ENCODE measurements at regions not wholly inside any gene's neighbourhood (a gene's known extent, or its start where the extent isn't known, plus 50 kb on each side); places are given as distances from the start of the nearest gene placed in this dataset.
A peak's percentile ranks its signal among the peaks of the same experiment; 100 is the strongest.

DNA sequence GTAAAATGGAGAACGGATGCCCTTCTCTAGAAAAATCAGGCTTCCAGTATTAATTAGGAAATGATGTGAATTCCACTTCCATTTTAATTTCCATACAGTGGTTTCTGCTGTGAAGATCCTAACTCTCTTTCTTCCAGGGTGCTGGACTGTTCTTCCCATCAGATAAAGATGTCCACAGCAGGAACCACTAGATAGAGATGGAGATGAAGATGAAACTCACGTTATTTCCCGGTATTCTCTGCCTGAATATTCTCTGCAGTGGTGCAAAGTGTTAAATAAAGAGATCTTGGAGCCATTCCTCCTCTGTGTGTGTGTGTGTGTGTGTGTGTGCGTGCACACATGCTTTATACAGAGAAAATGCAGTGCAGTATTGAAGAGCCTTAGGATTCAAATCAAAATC, 727.5 kb downstream of the KCNJ2 start:
- H3K27ac Mint-ChIP-seq = no peak overlapping the region
- no peaks in the 10 kb centered on the region for H3K27me3 Mint-ChIP-seq (ENCODE audit: low read depth)
- H3K4me1 Mint-ChIP-seq = peaks cover 2% of the 10 kb centered on the region
- peaks cover 5% of the 10 kb centered on the region for H3K36me3 Mint-ChIP-seq
- no peak for DNase-seq (ENCODE audit: low spot score in 2 of 2, unreplicated experiment in 2 of 2)
- no peak overlapping the region for H3K4me3 Mint-ChIP-seq
- TF ChIP-seq, protein P1, sequence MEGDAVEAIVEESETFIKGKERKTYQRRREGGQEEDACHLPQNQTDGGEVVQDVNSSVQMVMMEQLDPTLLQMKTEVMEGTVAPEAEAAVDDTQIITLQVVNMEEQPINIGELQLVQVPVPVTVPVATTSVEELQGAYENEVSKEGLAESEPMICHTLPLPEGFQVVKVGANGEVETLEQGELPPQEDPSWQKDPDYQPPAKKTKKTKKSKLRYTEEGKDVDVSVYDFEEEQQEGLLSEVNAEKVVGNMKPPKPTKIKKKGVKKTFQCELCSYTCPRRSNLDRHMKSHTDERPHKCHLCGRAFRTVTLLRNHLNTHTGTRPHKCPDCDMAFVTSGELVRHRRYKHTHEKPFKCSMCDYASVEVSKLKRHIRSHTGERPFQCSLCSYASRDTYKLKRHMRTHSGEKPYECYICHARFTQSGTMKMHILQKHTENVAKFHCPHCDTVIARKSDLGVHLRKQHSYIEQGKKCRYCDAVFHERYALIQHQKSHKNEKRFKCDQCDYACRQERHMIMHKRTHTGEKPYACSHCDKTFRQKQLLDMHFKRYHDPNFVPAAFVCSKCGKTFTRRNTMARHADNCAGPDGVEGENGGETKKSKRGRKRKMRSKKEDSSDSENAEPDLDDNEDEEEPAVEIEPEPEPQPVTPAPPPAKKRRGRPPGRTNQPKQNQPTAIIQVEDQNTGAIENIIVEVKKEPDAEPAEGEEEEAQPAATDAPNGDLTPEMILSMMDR (IDR thresholded peaks at IDR 0.05; ENCODE audit: unreplicated experiment) = no peak
- peaks cover 29% of the 10 kb centered on the region for H3K9me3 Mint-ChIP-seq

DNA sequence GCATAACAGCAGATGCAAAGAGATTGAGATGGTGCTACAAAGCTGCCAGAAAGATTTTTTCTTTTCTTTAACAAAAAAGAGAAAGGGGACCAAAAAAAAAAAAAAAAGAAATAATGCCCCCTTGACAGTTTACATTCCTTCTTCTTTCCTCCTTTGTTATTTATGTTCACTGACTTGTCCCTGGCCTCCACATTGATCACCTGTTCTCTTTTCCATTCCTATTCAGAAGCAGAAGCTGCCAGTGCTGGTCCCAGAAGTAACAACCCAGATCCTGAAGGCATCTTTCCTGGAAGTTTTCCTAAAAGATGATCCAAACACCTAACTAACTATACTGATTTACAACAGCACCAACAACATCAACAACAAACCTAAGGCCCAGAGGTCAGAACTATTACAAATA, 728.1 kb downstream of the KCNJ2 start:
- TF ChIP-seq, protein P1 (IDR thresholded peaks at IDR 0.05; ENCODE audit: unreplicated experiment) = no peak
- Mint-ChIP-seq H3K4me1 (peaks cover 2% of the 10 kb centered on the region), H3K27me3 (ENCODE audit: low read depth) (no peaks in the 10 kb centered on the region), H3K36me3 (peaks cover 6% of the 10 kb centered on the region), H3K27ac (no peak overlapping the region), H3K9me3 (peaks cover 35% of the 10 kb centered on the region), H3K4me3 (no peak overlapping the region)
- DNase-seq (ENCODE audit: low spot score in 2 of 2, unreplicated experiment in 2 of 2) = no peak

GRCh38 chr17:70901870-70902269, 732.5 kb downstream of the KCNJ2 start:
- TF ChIP-seq, protein P1 (IDR thresholded peaks at IDR 0.05; ENCODE audit: unreplicated experiment) = no peak
- Mint-ChIP-seq H3K27ac (no peak overlapping the region), H3K4me1 (peaks cover 2% of the 10 kb centered on the region), H3K9me3 (peaks cover 28% of the 10 kb centered on the region), H3K36me3 (peaks cover 6% of the 10 kb centered on the region), H3K27me3 (ENCODE audit: low read depth) (no peaks in the 10 kb centered on the region), H3K4me3 (no peak overlapping the region)
- no peak for DNase-seq (ENCODE audit: low spot score in 2 of 2, unreplicated experiment in 2 of 2)

- H3K9me3 Mint-ChIP-seq = peaks cover 24% of the 10 kb centered on the region
- H3K27me3 Mint-ChIP-seq (ENCODE audit: low read depth) = no peaks in the 10 kb centered on the region
- H3K4me3 Mint-ChIP-seq = no peak overlapping the region
- no peak for DNase-seq (ENCODE audit: low spot score in 2 of 2, unreplicated experiment in 2 of 2)
- H3K4me1 Mint-ChIP-seq = no peaks in the 10 kb centered on the region
- H3K27ac Mint-ChIP-seq = no peak overlapping the region
- TF ChIP-seq, protein P1 (IDR thresholded peaks at IDR 0.05; ENCODE audit: unreplicated experiment) = no peak
- H3K36me3 Mint-ChIP-seq = peaks cover 6% of the 10 kb centered on the region
Measured at GRCh38 chr17:70905796-70906195, 736.5 kb downstream of the KCNJ2 start.

- H3K36me3 Mint-ChIP-seq = peaks cover 1% of the 10 kb centered on the region
- peaks cover 22% of the 10 kb centered on the region for H3K9me3 Mint-ChIP-seq
- H3K27me3 Mint-ChIP-seq (ENCODE audit: low read depth) = no peaks in the 10 kb centered on the region
- H3K4me1 Mint-ChIP-seq = no peaks in the 10 kb centered on the region
- TF ChIP-seq, protein P1 (IDR thresholded peaks at IDR 0.05; ENCODE audit: unreplicated experiment) = no peak
- H3K4me3 Mint-ChIP-seq = no peak overlapping the region
- DNase-seq (ENCODE audit: low spot score in 2 of 2, unreplicated experiment in 2 of 2) = no peak
- H3K27ac Mint-ChIP-seq = peak overlapping the region; percentile 44
Measured at GRCh38 chr17:70906808-70907207, 737.5 kb downstream of the KCNJ2 start.
